ENCODE measurements at regions not wholly inside any gene's neighbourhood (a gene's known extent, or its start where the extent isn't known, plus 50 kb on each side); places are given as distances from the start of the nearest gene placed in this dataset.
"Not testable (repeated sequence)": the region's sequence is repeated elsewhere in the genome, so short reads cannot be mapped to it uniquely, and the experiment has no call there.

DNA sequence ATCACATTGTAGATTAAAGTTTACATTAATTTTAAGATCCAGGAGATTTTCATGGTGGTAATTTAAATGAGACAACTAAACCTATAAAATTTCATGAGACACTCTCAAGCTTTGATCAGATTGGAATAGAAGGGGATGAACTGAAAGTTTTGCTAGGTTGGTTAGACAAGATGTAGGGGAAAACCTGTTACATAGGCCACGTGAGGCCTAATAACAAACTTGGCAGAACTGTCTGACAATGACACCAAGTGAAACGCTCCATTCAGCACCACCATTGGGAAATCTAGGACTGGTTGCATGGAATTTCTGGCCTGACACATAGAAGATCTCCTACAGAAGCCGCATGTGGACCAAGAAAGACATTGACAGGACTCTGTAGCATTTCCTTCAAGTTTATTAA is 87.8 kb upstream of the SLC39A10 start:
- no peak for DNase-seq

- DNase-seq: not testable (repeated sequence)
These were observed 92.3 kb upstream of the SLC39A10 start for GRCh38 chr2:195564625-195565135.

DNA sequence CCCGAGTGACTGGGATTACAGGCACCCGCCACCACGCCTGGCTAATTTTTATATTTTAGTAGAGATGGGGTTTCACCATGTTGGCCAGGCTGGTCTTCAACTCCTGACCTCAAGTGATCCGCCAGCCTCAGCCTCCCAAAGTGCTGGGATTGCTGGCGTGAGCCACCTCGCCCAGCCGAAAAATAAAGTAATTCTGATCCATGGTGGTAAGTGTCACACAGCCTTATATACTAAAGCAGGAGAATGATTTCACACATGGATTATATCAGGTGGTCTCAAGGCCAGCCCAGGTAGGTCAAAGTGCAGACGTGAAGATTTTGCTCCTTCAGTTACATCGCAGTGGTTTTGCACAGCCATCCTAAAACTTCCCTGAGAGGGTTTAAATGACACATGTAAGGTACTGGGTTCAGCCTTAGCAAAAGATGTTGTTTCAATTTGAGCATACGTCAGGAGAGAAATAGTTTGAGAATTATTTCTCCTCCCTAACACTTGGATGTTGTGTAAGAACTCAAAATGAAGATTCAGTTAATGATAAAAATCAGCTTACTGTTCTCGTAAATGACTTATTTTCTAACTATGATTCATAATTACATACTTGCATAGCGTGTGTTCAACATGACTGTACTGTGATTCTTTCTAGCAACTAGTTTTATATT is 93.0 kb upstream of the SLC39A10 start:
- no peak for DNase-seq

- DNase-seq: no peak
These were observed 94.2 kb upstream of the SLC39A10 start for GRCh38 chr2:195562570-195563566.

DNA sequence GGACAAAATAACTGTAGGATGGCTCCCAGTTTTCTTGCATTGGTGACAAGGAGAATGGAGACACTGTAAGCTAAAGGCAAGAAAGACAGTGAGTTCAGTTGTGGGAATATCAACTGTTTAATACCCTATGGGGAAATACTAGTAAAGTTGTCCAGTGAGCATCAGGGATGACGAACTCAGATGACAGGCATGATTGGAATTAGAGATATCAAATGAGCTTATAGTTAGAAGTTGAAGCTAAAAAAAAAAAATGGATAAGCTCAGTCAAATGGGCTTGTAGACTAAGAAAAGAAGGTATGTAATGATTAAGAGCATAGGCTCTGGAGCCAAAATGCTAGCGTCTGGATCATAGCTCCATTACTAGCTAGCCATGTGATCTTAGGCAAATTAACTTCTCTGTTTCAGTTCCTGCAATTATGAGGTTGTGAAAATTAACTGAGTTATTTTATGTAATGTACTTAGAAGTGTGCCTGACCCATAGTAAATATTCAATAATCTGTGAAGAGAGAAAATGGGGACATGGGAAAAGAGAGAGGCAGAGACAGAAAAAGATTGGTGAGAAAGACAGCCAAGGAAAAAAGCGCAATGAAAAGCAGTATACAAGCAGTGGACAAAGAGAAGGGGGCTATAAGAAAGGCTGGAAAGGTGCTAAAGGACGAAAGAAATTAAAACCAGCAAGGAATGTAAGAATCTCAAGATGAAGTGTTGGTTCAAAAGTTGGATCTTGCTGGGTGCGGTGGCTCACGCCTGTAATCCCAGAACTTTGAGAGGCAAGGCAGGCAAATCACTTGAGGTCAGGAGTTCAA is 95.7 kb upstream of the SLC39A10 start:
- DNase-seq: no peak

GRCh38 chr2:195560209-195560895 is 96.7 kb upstream of the SLC39A10 start:
- no peak for DNase-seq

GRCh38 chr2:195559431-195559914 is 97.6 kb upstream of the SLC39A10 start:
- DNase-seq: no peak

DNA sequence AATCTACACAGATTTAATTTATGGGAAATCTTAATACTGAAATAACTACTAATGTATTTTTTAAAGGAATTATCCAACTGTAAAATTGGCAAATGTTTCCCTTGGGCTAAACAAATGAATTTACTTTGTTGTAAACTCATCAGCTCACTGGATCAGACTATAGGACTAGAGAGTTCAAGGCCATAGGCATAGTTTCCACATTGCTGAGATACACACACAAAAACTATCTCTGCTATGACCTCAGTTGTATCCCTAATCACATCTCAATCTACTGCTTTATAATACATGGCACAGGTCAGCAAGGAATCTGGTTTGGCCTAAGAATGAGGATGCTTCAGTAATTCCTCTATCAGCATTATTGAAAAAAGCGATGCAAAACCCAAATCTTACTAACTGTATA is 101.1 kb upstream of the SLC39A10 start:
- no peak for DNase-seq

GRCh38 chr2:195552581-195552980 is 104.4 kb upstream of the SLC39A10 start:
- no peak for DNase-seq

- DNase-seq: no peak
These were observed 108.7 kb upstream of the SLC39A10 start for GRCh38 chr2:195548198-195548940.

DNA sequence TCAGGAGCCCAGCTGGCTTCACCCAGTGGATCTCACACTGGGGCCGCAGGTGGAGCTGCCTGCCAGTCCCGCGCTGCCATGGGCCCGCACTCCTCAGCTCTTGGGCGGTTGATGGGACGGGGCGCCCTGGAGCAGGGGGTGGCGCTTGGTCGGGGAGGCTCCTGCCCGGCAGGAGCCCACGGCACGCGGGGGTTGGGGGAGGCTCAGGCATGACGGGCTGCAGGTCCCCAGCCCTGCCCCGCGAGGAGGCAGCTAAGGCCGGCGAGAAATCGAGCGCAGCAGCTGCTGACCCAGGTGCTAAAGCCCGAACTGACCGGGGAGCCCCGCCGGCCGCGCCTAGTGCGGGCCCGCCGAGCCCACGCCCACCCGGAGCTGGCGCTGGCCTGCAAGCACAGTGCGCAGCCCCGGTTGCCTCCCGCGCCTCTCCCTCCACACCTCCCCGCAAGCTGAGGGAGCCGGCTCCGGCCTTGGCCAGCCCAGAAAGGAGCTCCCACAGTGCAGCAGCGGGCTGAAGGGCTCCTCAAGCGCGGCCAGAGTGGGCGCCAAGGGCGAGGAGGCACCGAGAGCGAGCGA is 109.7 kb upstream of the SLC39A10 start:
- DNase-seq: not testable (repeated sequence)

DNA sequence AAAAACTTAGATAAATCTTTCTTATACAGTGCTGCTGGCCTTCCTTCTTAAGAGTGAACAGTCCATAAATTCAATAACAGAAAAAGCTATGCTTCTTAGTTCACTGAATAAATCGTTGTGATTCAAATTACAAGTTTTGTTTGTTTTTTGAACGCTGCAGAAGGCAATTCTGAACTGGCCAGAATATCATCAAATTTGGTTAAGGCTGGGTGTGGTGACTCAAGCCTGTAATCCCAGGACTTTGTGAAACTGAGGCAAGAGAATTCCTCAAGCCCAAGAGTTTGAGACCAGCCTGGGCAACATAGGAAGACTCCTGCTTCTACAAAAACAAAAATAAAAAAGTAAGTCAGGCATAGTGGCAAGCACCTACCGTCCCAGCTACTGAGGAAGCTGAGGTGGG is 111.2 kb upstream of the SLC39A10 start:
- DNase-seq: no peak

DNA sequence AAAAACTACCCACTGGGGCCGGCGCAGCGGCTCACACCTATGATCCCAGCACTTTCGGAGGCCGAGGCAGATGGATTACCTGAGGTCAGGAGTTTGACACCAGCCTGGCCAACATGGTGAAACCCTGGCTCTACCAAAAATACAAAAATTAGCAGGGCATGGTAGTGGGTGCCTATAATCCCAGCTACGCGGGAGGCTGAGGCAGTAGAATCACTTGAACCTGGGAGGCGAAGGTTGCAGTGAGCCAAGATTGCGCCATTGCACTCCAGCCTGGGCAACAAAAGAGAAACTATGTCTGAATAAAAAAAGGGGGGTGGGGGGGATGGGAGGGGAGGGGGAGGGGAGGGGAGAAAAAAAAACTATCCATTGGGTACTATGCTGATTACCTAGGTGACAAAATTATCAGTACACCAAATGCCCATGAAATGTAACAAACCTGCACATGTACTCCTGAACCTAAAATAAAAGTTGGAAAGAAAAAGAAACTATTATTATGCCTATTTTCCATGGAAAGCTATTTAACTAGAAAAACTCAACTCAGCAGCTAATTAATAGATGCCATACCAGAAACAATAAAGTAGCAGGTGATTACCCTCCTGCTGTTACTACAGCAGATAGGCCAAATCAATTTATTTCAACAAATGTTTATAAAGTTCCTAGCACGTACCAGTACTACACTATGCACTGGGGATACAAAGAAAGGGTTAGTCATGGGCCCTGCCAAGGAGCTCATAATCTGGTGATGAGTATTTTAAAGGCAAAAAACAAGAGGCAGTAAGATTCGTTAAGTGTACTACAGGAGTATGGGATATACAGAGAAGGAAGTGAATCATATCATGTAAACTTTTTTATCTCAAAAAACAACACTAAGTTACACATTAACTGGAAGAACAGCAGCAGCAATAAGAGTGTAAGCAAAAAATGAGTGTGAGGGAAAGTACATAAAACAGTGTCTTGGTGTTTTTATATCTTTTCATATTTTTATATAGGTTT is 112.8 kb upstream of the SLC39A10 start:
- DNase-seq: no peak

DNA sequence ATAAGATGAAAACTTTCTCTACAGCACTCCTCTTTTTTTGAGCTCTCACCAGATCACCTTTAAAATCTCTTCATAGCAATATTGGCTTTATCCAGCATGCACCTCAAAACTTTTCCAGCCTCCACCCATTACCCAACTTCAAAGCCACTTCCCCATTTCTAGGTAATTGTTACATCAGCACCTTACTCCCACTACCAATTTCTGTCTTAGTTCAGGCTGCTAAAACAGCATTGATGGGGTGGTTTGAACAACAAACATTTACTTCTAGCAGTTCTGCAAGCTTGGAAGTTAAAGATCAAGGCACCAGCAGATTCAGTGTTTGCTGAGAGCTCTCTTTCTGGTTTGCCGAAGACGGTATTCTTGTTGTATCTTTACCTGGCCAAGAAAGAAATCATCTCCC is 114.0 kb upstream of the SLC39A10 start:
- no peak for DNase-seq

- no peak for DNase-seq
These were observed 115.0 kb upstream of the SLC39A10 start for GRCh38 chr2:195542067-195542466.

DNA sequence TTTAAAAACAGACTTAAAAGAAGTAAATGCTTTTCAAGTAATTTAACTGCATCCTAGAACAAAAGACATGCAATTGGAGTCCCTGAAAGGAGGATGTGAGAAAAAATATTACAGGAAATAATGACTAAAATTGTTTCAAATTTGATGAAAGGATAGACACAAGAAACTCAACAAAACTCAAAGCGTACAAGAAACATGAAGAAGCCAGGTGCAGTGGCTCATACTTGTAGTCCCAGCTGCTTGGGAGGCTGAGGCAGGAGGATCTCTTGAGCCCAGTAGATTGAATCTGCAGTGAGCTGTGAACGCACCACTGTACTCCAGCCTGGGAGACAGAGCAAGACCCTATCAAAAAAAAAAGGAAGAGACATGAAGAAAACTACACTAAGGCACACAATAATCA is 118.1 kb upstream of the SLC39A10 start:
- DNase-seq: no peak

DNA sequence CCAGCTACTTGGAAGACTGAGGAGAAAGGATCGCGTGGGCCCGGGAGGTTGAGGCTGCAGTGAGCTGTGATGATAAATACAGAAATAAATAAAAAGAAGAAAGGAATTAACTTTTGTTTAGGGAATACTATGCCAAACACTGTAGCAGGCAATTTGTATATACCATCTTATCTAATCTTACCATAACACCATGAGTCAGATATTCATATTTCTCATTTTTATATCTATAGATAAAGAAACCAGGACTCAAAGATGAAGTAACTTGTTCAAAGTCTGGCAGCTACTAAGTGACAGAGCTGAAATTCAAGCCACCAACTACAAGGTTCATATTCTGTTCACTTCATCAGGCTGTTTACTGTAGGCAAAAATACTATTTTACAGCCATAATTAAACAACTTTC is 119.2 kb upstream of the SLC39A10 start:
- DNase-seq: no peak

DNA sequence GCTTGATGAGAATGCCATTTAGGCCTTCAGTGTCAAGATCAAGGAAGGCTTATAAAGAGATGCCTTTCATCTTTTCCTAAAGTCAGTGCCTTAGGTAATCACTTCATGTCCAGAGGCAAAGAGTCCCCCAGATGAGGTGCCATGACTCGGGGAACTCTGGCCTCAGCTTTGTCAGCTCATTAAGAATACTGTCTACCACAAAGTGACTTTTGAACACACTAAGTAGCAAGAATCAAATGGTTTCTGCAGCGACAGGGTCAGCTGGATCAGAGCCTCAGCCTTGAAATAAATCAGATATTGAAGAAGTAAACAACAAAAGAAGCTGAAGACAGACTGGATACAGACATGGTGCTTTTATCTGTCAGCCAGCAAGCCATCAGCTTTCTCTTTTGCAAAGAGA is 120.1 kb upstream of the SLC39A10 start:
- DNase-seq: no peak

DNA sequence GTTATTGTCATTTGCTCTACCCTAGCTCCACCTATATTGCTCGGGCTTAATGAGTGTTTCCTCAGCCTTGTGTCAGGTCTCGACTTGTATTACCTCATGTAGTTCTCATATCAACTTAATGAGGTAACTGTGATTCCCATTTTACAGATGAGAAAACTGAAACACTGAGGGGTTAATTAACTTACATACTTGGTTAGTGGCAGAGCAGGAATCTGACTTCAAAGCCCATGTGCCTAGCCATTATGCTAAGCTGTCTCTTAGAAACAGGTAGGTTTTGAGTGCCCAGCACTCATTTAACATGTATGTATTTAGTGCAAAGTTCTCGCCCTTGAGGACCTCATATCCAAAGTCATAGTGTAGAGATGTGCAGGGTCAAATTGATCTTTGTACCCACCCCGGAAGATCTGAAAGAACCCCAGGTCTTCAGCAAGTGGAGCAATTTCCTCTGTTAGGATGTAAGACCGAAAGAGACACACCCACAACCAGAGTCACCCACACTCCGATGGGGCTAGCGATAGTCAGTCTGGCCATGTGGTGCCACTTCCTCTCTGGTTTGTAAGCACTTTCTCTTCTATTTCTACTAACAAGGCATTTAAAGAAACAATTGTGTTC is 121.0 kb upstream of the SLC39A10 start:
- DNase-seq: no peak
